Brain microvascular endothelial cell (primary cell): ENCODE measurements at regions not wholly inside any gene's neighbourhood (a gene's known extent, or its start where the extent isn't known, plus 50 kb on each side); places are given as distances from the start of the nearest gene placed in this dataset.

Source experiments
- DNase-seq: peaks from one replicate; pipeline ENCODE4 v3.0.0-alpha.2; 2020
- H3K27ac ChIP-seq: fragments of 250-450 bp; sonication (Bioruptor Pico); 2 replicates; pipeline ENCODE4 v1.5.1; 2020; ENCODE audit warnings: mild to moderate bottlenecking, moderate library complexity
- H3K27me3 ChIP-seq: fragments of 250-450 bp; sonication (Bioruptor Pico); replicated peaks from 2 replicates; pipeline ENCODE4 v1.5.1; 2020; ENCODE audit warnings: mild to moderate bottlenecking
- H3K36me3 ChIP-seq: fragments of 250-450 bp; sonication (Bioruptor Pico); replicated peaks from 2 replicates; pipeline ENCODE4 v1.5.1; 2020; ENCODE audit warnings: mild to moderate bottlenecking
- H3K4me3 ChIP-seq: 2 replicates; pipeline ENCODE4 v1.5.1; 2011; ENCODE audit warnings: low read depth, mild to moderate bottlenecking, control low read depth, low read length, moderate library complexity
- CTCF ChIP-seq: IDR thresholded peaks from 2 replicates; pipeline ENCODE4 v1.5.1; 2011; ENCODE audit warnings: low read depth, mild to moderate bottlenecking, moderate library complexity, low read length, control low read depth, inconsistent platforms; ENCODE audit errors: missing control alignments
- in situ Hi-C: cut with HindIII; loops from 2 replicates; pipeline ENCODE4 v1.10.0; 2017; ENCODE audit warnings: low sequenced_read_pairs, low pct_ligation_motif_present

GRCh38 chr4:112966701-112967488 is 82.6 kb upstream of the ANK2 start:
- in situ Hi-C loops = no loop called here
- Histone ChIP-seq H3K36me3 (no peaks in the 10 kb centered on the region), H3K27me3 (no peaks in the 10 kb centered on the region), H3K4me3 (no peak overlapping the region), H3K27ac (no peak overlapping the region)
- no peak for TF ChIP-seq CTCF
- no peak for DNase-seq

- peak; percentile 10 for DNase-seq
- Histone ChIP-seq H3K27me3 (no peaks in the 10 kb centered on the region), H3K27ac (peak overlapping the region; percentile 30), H3K4me3 (no peak overlapping the region), H3K36me3 (no peaks in the 10 kb centered on the region)
- TF ChIP-seq CTCF = no peak
- in situ Hi-C loops = no loop called here
These were observed 80.8 kb upstream of the ANK2 start for GRCh38 chr4:112968451-112969159.

- in situ Hi-C loops = no loop called here
- TF ChIP-seq CTCF = no peak
- H3K27me3 ChIP-seq = no peaks in the 10 kb centered on the region
- DNase-seq = no peak
- H3K27ac ChIP-seq = no peak overlapping the region
- no peaks in the 10 kb centered on the region for H3K36me3 ChIP-seq
- H3K4me3 ChIP-seq = no peak overlapping the region
These were observed 78.5 kb upstream of the ANK2 start for GRCh38 chr4:112970903-112971302.

GRCh38 chr4:112973750-112974251 is 75.7 kb upstream of the ANK2 start:
- no peak overlapping the region for H3K27ac ChIP-seq
- H3K36me3 ChIP-seq = no peaks in the 10 kb centered on the region
- in situ Hi-C loops = no loop called here
- DNase-seq = no peak
- no peaks in the 10 kb centered on the region for H3K27me3 ChIP-seq
- no peak overlapping the region for H3K4me3 ChIP-seq
- no peak for TF ChIP-seq CTCF

- no peaks in the 10 kb centered on the region for H3K36me3 ChIP-seq
- no peak overlapping the region for H3K27ac ChIP-seq
- in situ Hi-C loops = no loop called here
- no peaks in the 10 kb centered on the region for H3K27me3 ChIP-seq
- TF ChIP-seq CTCF = no peak
- no peak overlapping the region for H3K4me3 ChIP-seq
- DNase-seq = no peak
These were observed 73.7 kb upstream of the ANK2 start for GRCh38 chr4:112975567-112976355.
